Activated naive CD4-positive, alpha-beta T cell treated with anti-CD3 and anti-CD28 coated beads, Interleukin-2, amount 50 U/mL, for 16 hours (primary cell): ENCODE measurements at regions not wholly inside any gene's neighbourhood (a gene's known extent, or its start where the extent isn't known, plus 50 kb on each side); places are given as distances from the start of the nearest gene placed in this dataset.
"Not testable (repeated sequence)": the region's sequence is repeated elsewhere in the genome, so short reads cannot be mapped to it uniquely, and the experiment has no call there.

ENCODE experiments used
- DNase-seq: peaks from one replicate; pipeline ENCODE4 v3.0.0-alpha.2; 2020

- no peak for DNase-seq
Measured at GRCh38 chr10:64977915-64978314, 1456.7 kb downstream of the REEP3 start.

- DNase-seq: no peak
Measured at GRCh38 chr10:64996886-64997285, 1475.7 kb downstream of the REEP3 start.

DNA sequence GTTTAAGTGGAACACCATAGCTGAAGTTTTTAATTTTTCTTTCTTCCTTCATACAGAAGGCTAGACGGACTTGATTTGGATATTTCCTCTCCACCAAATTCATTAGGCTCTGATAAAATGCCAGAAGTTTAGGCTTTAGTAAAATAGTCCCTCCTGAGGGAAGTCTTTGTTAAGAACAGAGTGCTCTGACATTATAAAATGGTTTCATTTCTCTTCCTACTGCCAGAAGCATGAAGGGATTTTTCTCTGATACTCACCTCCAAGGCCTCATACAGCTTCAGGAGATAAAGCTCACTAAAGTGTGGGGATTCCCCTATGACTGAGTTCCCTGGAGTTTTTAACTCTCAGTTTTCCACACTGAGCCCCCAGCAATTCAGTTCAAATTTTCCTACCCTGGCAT is 1489.6 kb downstream of the REEP3 start:
- DNase-seq: no peak

DNA sequence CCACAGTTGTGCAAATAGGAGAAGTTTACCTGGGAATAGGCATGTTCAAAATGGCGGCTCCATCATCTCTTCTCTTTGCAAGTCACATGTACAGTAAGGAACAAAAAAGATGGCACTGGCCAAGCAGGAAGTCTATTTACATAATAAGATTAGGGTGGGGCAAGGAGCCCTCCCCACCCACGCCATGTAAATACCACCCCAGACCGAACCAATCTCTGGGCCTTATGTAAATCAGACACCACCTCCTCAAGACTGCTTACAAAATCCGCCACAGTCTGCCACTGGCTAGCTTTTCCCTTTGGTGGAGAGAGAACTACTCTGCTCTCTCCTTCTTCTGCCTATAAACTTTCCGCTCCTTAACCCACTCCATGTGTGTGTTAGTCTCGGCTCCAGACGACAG is 1496.3 kb downstream of the REEP3 start:
- no peak for DNase-seq

GRCh38 chr10:65024886-65025285 is 1503.7 kb downstream of the REEP3 start:
- no peak for DNase-seq

DNA sequence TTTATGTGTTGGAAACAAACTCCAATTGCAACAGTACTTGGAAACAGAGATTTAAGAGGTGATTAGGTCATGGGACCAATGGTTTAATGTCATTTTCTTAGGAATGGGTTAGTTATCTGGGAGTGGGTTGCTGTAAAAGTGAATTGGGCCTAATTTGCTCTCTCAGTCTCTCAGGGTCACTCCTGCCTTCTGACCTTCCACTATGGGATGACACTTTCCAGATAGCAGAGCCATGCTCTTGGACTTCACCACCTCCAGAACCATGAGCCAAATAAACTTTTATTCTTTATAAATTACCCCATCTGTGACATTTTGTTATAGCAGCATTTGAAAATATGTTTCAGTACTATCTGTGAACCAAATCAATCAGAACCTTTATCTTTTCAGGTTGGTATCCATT is 1509.1 kb downstream of the REEP3 start:
- no peak for DNase-seq

DNA sequence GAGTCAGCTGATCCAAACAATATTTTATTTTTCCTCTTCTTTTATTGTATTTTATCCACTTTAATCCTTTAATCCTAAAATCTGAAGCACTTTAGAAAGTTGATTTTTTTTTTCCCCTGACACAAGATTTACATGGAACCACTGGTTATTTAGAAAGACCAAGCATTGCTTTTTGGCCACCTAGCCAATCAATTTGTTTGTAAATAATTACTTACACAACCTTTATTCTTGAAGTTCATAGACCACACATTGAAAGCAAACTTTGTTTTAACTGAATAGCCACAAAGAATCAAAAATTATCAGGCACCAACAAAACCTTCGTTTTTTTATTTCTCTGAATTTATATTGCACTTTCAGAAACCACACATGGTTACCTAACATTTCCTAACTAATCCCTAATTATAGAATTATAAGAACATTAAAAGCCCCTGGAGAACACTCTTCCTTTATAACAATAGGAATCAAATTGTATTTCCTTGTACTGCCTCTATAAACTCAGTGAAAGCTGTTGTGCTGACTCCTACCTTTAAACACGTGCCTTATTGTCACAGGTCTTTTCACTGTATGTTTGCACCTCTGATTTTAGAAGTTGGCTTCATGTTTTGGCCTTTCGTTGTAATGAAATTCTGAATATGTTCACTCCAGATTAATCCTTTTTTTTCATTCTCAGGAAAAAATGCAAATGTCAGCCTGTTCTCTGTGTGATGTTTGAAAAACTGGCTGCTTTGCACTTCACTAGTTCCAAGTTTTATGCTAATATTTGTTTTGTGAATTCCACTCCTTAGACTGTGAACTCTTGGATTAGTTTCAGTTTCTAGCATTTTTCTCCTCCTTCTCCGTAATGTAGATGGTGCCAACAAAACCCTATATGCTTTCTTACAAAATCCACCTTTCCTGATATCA is 1511.9 kb downstream of the REEP3 start:
- no peak for DNase-seq

- no peak for DNase-seq
Measured at GRCh38 chr10:65033957-65034356, 1512.8 kb downstream of the REEP3 start.

DNA sequence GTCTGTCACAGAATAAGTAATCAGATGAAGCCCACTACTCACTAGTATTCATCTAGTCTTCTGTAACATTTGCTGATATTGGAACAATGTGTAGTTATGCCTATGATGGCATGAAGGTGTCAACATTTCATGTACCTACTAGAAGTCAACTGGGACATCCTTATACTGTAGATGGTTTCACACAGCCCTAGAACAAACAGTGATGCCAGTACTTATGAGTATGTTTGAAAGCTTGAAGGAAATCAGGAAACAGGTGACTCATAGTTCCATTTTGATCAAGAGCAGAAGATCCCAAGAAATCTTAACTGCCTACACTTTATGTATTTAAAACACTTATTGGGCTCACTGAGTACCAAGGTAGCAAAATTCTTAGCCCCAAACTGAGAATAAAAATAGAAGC is 1519.6 kb downstream of the REEP3 start:
- no peak for DNase-seq

DNA sequence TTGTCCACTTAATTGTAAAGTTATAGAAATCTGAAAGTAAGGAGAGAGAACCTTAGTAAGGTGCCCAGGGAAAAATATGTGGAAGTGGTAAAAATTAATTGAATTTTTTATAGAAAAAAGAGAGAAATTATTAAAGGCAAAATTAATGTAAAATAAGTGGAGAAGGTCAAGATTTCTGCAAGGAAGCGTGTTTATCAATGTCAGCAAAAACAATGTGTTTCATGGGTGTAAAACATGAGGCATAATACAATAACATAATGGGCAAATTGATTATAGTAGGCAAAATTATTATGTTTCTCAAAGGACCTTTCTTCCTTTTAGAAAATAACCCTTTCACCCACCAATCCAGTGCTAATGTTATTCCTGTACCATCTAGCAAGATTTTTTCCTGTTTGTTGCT is 1520.1 kb downstream of the REEP3 start:
- no peak for DNase-seq

DNA sequence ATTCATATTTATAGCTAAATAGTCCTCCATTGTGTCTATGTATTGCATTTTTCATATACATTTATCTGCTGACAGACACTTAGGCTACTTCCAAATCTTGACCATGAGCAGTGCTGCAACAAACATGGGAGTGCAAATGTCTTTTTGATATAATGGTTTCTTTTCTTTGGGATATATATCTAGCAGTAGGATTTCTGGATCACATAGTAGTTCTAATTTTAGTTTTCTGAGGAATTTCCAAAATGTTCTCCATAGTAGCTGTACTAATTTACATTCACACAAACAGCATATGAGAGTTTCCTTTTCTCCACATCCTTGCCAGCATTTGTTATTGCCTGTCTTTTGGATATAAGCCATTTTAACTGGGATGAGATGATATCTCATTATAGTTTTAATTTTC is 1521.3 kb downstream of the REEP3 start:
- DNase-seq: no peak

DNA sequence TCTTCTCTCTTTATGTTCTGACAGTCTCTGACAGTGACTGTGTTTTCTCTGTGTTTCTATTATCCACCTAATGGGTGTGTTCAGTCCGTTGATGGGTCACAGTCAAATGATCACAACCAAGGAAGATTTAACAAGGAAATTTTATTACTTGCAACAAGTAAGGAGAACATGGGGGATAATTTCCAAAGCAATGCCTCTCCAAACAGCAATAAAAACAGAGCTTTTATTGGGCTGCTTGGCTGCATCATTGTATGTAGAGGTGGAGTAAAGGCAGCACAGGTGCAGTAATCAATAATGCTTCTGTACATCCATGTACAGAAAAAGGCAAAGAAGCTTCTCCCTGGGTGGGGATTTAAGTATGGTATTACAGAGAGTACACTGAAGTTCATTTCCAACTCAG is 1525.6 kb downstream of the REEP3 start:
- no peak for DNase-seq

DNA sequence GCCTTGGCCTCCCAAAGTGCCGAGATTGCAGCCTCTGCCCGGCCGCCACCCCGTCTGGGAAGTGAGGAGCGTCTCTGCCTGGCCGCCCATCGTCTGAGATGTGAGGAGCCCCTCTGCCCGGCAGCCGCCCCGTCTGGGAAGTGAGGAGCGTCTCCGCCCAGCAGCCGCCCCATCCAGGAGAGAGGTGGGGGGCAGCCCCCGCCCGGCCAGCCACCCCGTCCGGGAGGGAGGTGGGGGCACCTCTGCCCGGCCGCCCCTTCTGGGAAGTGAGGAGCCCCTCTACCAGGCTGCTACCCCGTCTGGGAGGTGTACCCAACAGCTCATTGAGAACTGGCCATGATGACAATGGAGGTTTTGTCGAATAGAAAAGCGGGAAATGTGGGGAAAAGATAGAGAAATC is 1530.9 kb downstream of the REEP3 start:
- DNase-seq: not testable (repeated sequence)

GRCh38 chr10:65053397-65053796 is 1532.2 kb downstream of the REEP3 start:
- DNase-seq: not testable (repeated sequence)

DNA sequence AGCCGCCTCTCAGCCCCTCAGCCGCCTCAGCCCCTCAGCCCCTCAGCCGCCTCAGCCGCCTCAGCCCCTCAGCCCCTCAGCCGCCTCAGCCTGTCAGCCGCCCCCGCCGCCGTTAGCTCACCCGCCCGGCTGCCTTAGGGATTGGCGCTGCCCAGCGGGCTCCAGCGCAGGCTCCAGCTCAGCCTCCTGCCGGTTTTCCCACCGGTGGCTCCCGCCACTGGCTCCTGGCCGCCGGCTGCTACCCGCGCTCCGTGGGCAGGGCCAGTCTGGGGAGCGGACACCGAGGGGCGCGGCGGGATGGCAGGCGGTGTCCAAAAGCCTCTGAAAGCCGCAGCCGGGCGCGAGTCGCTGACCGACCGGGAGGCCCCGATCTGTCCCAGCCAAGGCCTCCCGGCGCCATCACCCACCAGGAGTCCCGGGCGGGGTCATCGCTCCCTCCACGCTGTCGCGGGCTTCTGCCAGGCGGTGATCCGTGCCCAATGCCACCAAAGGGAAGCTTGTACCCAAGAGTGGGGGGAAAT is 1532.7 kb downstream of the REEP3 start:
- not testable (repeated sequence) for DNase-seq

DNA sequence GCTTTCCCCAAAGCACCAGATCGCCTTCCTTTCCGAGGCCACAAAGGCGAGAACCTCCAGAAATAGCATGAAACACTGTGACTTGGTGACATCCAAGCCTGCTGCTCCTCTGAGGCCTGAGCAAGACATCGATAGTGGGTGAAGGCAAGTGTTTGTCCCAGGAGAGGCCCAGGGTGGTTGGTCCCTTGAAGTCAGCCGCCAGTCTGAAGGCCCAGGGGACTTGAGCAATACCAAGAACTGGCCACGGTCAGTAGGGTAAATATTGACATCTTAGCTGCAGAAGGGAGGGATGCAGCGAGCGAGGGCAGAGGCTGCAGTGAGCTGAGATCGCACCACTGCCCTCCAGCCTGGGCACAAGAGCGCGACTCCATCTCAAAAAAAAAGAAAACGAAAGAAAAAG is 1533.5 kb downstream of the REEP3 start:
- not testable (repeated sequence) for DNase-seq

DNA sequence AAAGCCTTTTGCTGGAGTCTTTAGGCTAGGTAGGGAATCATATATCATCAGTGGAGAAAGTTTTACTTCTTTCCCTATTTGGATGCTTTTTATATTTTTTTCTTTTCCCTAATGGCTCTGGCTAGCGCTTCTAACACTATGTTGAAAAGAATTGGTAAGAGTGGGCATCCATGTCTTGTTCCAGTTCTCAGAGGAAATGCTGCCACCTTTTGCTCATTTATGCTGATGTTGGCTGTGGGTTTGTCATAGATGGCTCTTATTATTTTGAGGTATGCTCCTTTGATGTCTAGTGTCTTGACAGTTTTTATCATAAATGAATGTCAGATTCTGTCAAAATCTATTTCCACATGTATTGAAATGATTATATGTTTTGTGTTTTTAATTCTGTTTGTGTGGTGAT is 1544.1 kb downstream of the REEP3 start:
- DNase-seq: no peak

DNA sequence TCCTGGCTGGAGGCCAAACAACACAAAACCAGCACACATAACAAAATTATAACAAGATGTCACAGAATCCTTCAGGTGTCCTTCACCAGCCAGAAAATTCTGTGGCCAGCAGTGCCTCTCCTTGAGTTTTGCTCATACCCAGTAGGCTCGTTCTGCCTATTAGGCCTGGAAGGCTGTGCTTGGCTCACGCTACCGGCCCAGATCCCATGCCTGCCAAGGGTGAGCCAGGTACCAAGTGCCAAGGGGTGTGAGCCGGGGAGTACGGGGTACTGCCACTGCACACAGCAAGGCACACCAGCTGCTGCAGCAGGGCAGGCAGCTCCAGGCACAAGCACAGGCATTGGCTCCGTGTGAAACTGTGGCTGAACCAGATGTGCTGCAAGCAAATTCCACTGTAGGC is 1562.0 kb downstream of the REEP3 start:
- no peak for DNase-seq

DNA sequence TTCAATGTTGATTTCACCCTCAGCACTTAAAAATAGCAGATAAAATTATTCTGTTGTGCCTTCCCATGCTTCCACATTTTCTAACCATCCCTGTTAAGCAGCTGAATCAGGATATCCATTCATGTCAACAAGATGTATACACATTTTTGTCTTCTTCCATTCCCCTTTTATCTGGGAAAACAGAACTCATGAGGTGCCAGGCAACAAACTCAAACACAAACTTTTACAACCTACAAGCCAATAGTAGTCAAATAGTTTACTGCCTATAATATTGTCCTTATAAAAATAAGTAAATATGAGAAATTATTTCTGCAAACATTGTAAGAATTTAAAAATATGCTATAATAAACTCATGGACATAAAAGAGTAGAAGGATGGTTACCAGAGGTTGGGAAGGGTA is 1569.8 kb downstream of the REEP3 start:
- DNase-seq: no peak

DNA sequence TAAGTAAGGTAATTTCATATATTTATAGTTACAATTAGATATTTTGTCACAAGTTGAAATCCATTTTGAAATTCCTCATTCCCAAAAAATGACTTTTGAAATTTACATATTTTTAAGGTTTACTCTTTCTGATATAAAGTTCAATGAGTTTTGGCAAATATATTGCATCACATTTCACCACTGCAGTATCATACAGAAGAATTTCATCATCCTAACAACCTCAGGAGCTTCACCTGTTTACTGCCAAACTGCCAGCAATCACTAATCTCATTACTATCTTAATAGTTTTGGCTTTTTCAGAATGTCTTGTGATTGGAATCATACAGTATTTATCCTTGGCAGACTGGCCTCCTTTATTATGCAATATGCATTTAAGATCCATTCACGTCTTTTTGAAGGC is 1578.9 kb downstream of the REEP3 start:
- DNase-seq: no peak

GRCh38 chr10:65100881-65101280 is 1579.7 kb downstream of the REEP3 start:
- DNase-seq: not testable (repeated sequence)

- DNase-seq: no peak
Measured at GRCh38 chr10:65110009-65110408, 1588.8 kb downstream of the REEP3 start.

- DNase-seq: not testable (repeated sequence)
Measured at GRCh38 chr10:65111059-65111458, 1589.9 kb downstream of the REEP3 start.

GRCh38 chr10:65112573-65112972 is 1591.4 kb downstream of the REEP3 start:
- no peak for DNase-seq

DNA sequence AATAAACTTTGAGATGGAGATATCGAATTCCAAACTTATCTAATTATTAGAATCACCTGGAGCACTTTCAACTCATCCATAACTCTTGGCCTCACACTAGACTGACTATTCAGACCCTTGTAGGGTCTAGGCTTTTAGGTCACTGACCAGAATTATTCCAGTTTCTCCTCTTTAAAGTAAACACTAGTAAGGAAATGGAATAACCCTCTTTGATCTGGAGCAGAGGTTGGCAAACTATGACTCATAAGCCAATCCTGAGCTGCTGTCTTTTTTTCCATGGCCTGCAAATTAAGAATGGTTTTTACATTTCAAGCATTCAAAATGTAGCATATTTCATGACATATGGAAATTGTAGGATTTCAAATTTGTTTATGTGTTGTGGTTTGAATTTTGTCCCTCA is 1601.9 kb downstream of the REEP3 start:
- no peak for DNase-seq
